ENCODE measurements at regions not wholly inside any gene's neighbourhood (a gene's known extent, or its start where the extent isn't known, plus 50 kb on each side); places are given as distances from the start of the nearest gene placed in this dataset.

- peaks cover 3% of the 10 kb centered on the region for H3K36me3 Mint-ChIP-seq (ENCODE audit: unreplicated experiment)
- DNase-seq: no peak
- H3K9me3 Mint-ChIP-seq (ENCODE audit: unreplicated experiment): no peaks in the 10 kb centered on the region
- H3K4me3 Mint-ChIP-seq (ENCODE audit: unreplicated experiment): no peak overlapping the region
- no peak for TF ChIP-seq CTCF (IDR thresholded peaks at IDR 0.05; ENCODE audit: partially characterized antibody, unreplicated experiment)
- H3K27me3 Mint-ChIP-seq (ENCODE audit: unreplicated experiment): no peaks in the 10 kb centered on the region
- H3K27ac Mint-ChIP-seq (ENCODE audit: unreplicated experiment): no peak overlapping the region
- peaks cover 16% of the 10 kb centered on the region for H3K4me1 Mint-ChIP-seq (ENCODE audit: low read depth, unreplicated experiment)
These were observed 129.1 kb upstream of the MAP1B start for GRCh38 chr5:71978216-71978615.

DNA sequence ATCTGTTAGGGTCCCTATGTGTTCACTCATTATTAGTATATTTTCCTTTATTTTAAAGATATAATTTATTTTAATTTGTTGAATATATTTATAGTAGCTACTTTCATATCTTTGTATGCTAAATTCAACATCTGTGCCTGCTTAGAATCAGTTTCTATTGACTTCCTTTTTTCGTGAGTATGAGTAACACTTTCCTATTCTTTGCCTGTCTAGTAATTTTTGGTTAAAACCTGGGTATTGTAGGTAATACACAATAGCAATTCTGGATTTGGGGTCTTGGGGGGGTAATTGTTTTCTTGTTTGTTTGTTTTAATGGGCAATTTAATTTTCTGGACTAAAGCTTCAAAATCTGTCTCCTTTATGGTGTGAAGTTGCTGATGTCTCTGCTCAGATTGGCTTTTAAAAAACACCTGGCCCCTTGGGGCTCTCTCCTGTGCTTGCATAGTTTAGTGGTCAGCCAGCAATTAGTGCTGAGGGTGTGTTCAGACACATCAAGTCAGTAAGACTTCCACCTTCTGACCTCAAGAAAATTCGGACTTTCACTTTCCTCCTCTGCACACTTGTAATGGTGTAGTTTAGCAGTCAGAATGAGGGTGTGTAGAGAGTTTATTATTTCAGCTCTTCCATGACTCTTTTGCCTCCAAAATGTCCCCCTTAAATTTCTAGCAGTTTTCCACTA lies 124.4 kb upstream of the MAP1B start:
- Mint-ChIP-seq H3K27ac (ENCODE audit: unreplicated experiment) (no peak overlapping the region), H3K4me3 (ENCODE audit: unreplicated experiment) (no peak overlapping the region), H3K27me3 (ENCODE audit: unreplicated experiment) (no peaks in the 10 kb centered on the region), H3K4me1 (ENCODE audit: low read depth, unreplicated experiment) (peaks cover 8% of the 10 kb centered on the region), H3K36me3 (ENCODE audit: unreplicated experiment) (peaks cover 7% of the 10 kb centered on the region), H3K9me3 (ENCODE audit: unreplicated experiment) (peaks cover 2% of the 10 kb centered on the region)
- TF ChIP-seq CTCF (IDR thresholded peaks at IDR 0.05; ENCODE audit: partially characterized antibody, unreplicated experiment): no peak
- DNase-seq: no peak

- H3K9me3 Mint-ChIP-seq (ENCODE audit: unreplicated experiment): peaks cover 2% of the 10 kb centered on the region
- TF ChIP-seq CTCF (IDR thresholded peaks at IDR 0.05; ENCODE audit: partially characterized antibody, unreplicated experiment): no peak
- no peaks in the 10 kb centered on the region for H3K4me1 Mint-ChIP-seq (ENCODE audit: low read depth, unreplicated experiment)
- no peaks in the 10 kb centered on the region for H3K27me3 Mint-ChIP-seq (ENCODE audit: unreplicated experiment)
- no peak overlapping the region for H3K4me3 Mint-ChIP-seq (ENCODE audit: unreplicated experiment)
- H3K27ac Mint-ChIP-seq (ENCODE audit: unreplicated experiment): no peak overlapping the region
- H3K36me3 Mint-ChIP-seq (ENCODE audit: unreplicated experiment): peaks cover 7% of the 10 kb centered on the region
- DNase-seq: no peak
These were observed 121.2 kb upstream of the MAP1B start for GRCh38 chr5:71986101-71986500.

GRCh38 chr5:71988808-71989207 lies 118.5 kb upstream of the MAP1B start:
- no peak overlapping the region for H3K4me3 Mint-ChIP-seq (ENCODE audit: unreplicated experiment)
- H3K36me3 Mint-ChIP-seq (ENCODE audit: unreplicated experiment): no peaks in the 10 kb centered on the region
- no peaks in the 10 kb centered on the region for H3K9me3 Mint-ChIP-seq (ENCODE audit: unreplicated experiment)
- DNase-seq: no peak
- no peak overlapping the region for H3K27ac Mint-ChIP-seq (ENCODE audit: unreplicated experiment)
- H3K4me1 Mint-ChIP-seq (ENCODE audit: low read depth, unreplicated experiment): no peaks in the 10 kb centered on the region
- no peaks in the 10 kb centered on the region for H3K27me3 Mint-ChIP-seq (ENCODE audit: unreplicated experiment)
- TF ChIP-seq CTCF (IDR thresholded peaks at IDR 0.05; ENCODE audit: partially characterized antibody, unreplicated experiment): no peak

GRCh38 chr5:71993600-71993999 lies 113.7 kb upstream of the MAP1B start:
- DNase-seq: no peak
- TF ChIP-seq CTCF (IDR thresholded peaks at IDR 0.05; ENCODE audit: partially characterized antibody, unreplicated experiment): no peak
- peaks cover 9% of the 10 kb centered on the region for H3K36me3 Mint-ChIP-seq (ENCODE audit: unreplicated experiment)
- no peak overlapping the region for H3K4me3 Mint-ChIP-seq (ENCODE audit: unreplicated experiment)
- H3K9me3 Mint-ChIP-seq (ENCODE audit: unreplicated experiment): peaks cover 2% of the 10 kb centered on the region
- H3K27ac Mint-ChIP-seq (ENCODE audit: unreplicated experiment): no peak overlapping the region
- peaks cover 6% of the 10 kb centered on the region for H3K4me1 Mint-ChIP-seq (ENCODE audit: low read depth, unreplicated experiment)
- peaks cover 1% of the 10 kb centered on the region for H3K27me3 Mint-ChIP-seq (ENCODE audit: unreplicated experiment)

Data from glutamatergic neuron (in vitro differentiated cells).